SJSA1 (cell line): ENCODE measurements at regions not wholly inside any gene's neighbourhood (a gene's known extent, or its start where the extent isn't known, plus 50 kb on each side); places are given as distances from the start of the nearest gene placed in this dataset.
"Not testable (repeated sequence)": the region's sequence is repeated elsewhere in the genome, so short reads cannot be mapped to it uniquely, and the experiment has no call there.

Experiments
- DNase-seq, 2 experiments: peaks; one replicate each; pipeline ENCODE4 v3.0.0-alpha.2; 2015 to 2020; ENCODE audit warnings: low spot score in 2 of 2, low read depth in 1 of 2
- H3K27ac ChIP-seq: fragments of 250-450 bp; sonication (Bioruptor Pico); 2 replicates; pipeline ENCODE4 v1.5.1; 2020; ENCODE audit warnings: mild to moderate bottlenecking, moderate library complexity
- H3K27me3 ChIP-seq: fragments of 250-450 bp; sonication (Bioruptor Pico); replicated peaks from 2 replicates; pipeline ENCODE4 v1.5.1; 2020; ENCODE audit warnings: mild to moderate bottlenecking, moderate library complexity
- H3K36me3 ChIP-seq: fragments of 250-450 bp; sonication (Bioruptor Pico); 2 replicates; pipeline ENCODE4 v1.5.1; 2020; ENCODE audit warnings: mild to moderate bottlenecking
- H3K4me1 ChIP-seq: fragments of 250-450 bp; sonication (Bioruptor Pico); replicated peaks from 2 replicates; pipeline ENCODE4 v1.6.1; 2021; ENCODE audit warnings: mild to moderate bottlenecking
- H3K4me3 ChIP-seq: fragments of 250-450 bp; sonication (Bioruptor Pico); 2 replicates; pipeline ENCODE4 v1.5.1; 2020; ENCODE audit warnings: mild to moderate bottlenecking
- H3K9me3 ChIP-seq: fragments of 250-450 bp; sonication (Bioruptor Pico); replicated peaks from 2 replicates; pipeline ENCODE4 v1.5.1; 2020; ENCODE audit warnings: mild to moderate bottlenecking

DNA sequence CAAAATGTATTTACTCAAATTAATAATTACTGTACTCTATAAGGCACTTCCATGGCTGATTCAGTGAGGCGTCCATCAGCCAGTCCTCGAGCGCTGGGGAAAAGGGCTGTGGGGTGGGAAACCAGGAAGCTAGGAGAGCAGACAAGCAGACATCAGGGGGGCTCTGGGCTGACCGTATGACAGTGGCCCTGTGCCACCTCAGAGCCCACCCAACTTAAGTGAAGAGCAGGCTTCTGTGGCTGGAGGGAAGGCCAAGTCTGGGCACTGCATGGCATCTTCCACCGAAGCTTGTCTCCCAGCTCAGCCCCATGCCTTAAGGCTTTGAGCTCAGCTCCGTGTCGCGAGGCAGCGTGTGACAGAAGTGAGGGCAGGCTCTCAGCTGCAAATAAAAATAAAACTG lies 464.5 kb upstream of the ZMIZ1 start:
- Histone ChIP-seq H3K36me3 (no peaks in the 10 kb centered on the region), H3K4me1 (no peaks in the 10 kb centered on the region), H3K9me3 (no peaks in the 10 kb centered on the region), H3K4me3 (no peak overlapping the region), H3K27ac (no peak overlapping the region), H3K27me3 (no peaks in the 10 kb centered on the region)
- DNase-seq = no peak

DNA sequence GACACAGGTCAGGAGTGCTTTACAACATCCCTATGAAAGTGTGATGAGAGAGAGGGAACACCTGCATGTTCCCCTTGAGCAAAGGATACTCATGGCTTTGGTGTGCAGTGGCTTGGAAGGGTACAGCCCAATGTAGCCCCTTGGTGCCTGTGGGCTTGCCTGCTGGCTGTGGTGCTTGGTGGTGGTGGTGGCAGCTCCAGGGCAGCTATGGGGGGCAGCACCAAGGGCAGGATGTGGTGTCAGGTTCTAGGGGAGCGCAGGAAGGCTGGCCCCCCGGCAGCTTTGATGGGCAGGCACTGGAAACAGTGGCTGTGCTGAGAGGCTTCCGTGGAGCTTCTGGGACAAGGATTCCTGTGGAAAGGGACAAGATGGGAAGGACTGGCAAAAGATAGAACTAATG lies 464.0 kb upstream of the ZMIZ1 start:
- Histone ChIP-seq H3K9me3 (no peaks in the 10 kb centered on the region), H3K27ac (no peak overlapping the region), H3K4me1 (no peaks in the 10 kb centered on the region), H3K36me3 (no peaks in the 10 kb centered on the region), H3K4me3 (no peak overlapping the region), H3K27me3 (no peaks in the 10 kb centered on the region)
- DNase-seq = no peak

- Histone ChIP-seq H3K9me3 (peaks cover 4% of the 10 kb centered on the region; the same call in 1 of the 2 replicates), H3K27me3 (no peaks in the 10 kb centered on the region), H3K36me3 (no peaks in the 10 kb centered on the region), H3K27ac (no peak overlapping the region), H3K4me3 (no peak overlapping the region), H3K4me1 (no peaks in the 10 kb centered on the region; the same call in 1 of the 2 replicates)
- DNase-seq = no peak
Measured at GRCh38 chr10:78605800-78606350, 462.9 kb upstream of the ZMIZ1 start.

- not testable (repeated sequence) for H3K27me3 ChIP-seq, H3K9me3 ChIP-seq, DNase-seq, H3K36me3 ChIP-seq, H3K4me1 ChIP-seq, H3K27ac ChIP-seq, H3K4me3 ChIP-seq
Measured at GRCh38 chr10:78606766-78607165, 462.0 kb upstream of the ZMIZ1 start.

GRCh38 chr10:78609976-78610375 lies 458.8 kb upstream of the ZMIZ1 start:
- DNase-seq = no peak
- Histone ChIP-seq H3K36me3 (no peaks in the 10 kb centered on the region), H3K4me3 (no peak overlapping the region), H3K27ac (no peak overlapping the region), H3K4me1 (peaks cover 6% of the 10 kb centered on the region; the same call in 1 of the 2 replicates), H3K9me3 (peaks cover 4% of the 10 kb centered on the region; the same call in 1 of the 2 replicates), H3K27me3 (no peaks in the 10 kb centered on the region)

DNA sequence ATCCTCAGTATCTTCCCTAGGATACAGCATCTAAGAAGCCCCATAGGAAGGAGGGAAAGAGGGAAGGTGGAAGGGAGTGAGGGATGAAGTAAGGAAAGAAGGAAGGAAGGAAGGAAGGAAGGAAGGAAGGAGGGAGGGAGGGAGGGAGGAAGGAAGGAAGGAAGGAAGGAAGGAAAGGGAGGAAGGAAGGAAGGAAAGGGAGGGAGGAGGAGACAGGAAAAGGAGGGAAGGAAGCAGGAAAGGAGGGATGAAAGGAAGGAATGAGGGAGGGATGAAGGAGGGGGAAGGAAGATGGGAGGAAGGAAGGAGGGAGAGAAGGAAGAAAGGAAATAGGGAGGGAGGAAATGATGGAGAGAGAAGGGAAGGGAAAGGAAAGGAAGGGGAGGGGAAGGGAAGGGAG lies 455.6 kb upstream of the ZMIZ1 start:
- no peak overlapping the region for H3K27ac ChIP-seq
- DNase-seq = no peak
- H3K27me3 ChIP-seq = no peaks in the 10 kb centered on the region
- H3K4me3 ChIP-seq = no peak overlapping the region
- no peaks in the 10 kb centered on the region for H3K36me3 ChIP-seq
- H3K4me1 ChIP-seq = peaks cover 6% of the 10 kb centered on the region; the same call in 1 of the 2 replicates
- peaks cover 4% of the 10 kb centered on the region; the same call in 1 of the 2 replicates for H3K9me3 ChIP-seq

- no peak overlapping the region for H3K27ac ChIP-seq
- H3K4me3 ChIP-seq = no peak overlapping the region
- peaks cover 6% of the 10 kb centered on the region; the same call in 1 of the 2 replicates for H3K4me1 ChIP-seq
- H3K9me3 ChIP-seq = peaks cover 4% of the 10 kb centered on the region; the same call in 1 of the 2 replicates
- H3K27me3 ChIP-seq = no peaks in the 10 kb centered on the region
- no peak for DNase-seq
- no peaks in the 10 kb centered on the region for H3K36me3 ChIP-seq
Measured at GRCh38 chr10:78614267-78614666, 454.5 kb upstream of the ZMIZ1 start.

- Histone ChIP-seq H3K36me3 (no peaks in the 10 kb centered on the region), H3K27me3 (no peaks in the 10 kb centered on the region), H3K4me3 (no peak overlapping the region), H3K27ac (no peak overlapping the region), H3K9me3 (peaks cover 4% of the 10 kb centered on the region; the same call in 1 of the 2 replicates), H3K4me1 (peaks cover 6% of the 10 kb centered on the region; the same call in 1 of the 2 replicates)
- no peak for DNase-seq
Measured at GRCh38 chr10:78614744-78615143, 454.0 kb upstream of the ZMIZ1 start.

- no peak for DNase-seq
Measured at GRCh38 chr10:78616125-78616695, 452.6 kb upstream of the ZMIZ1 start.

GRCh38 chr10:78617115-78617514 lies 451.7 kb upstream of the ZMIZ1 start:
- Histone ChIP-seq H3K36me3 (no peaks in the 10 kb centered on the region), H3K9me3 (no peaks in the 10 kb centered on the region; the same call in 1 of the 2 replicates), H3K4me1 (peaks cover 10% of the 10 kb centered on the region), H3K4me3 (no peak overlapping the region), H3K27me3 (no peaks in the 10 kb centered on the region), H3K27ac (no peak overlapping the region)
- no peak for DNase-seq

More at GRCh38 chr10:78616125-78616695, 452.6 kb upstream of the ZMIZ1 start:
- H3K36me3 ChIP-seq = no peaks in the 10 kb centered on the region
- no peaks in the 10 kb centered on the region for H3K27me3 ChIP-seq
- no peaks in the 10 kb centered on the region; the same call in 1 of the 2 replicates for H3K9me3 ChIP-seq
- H3K27ac ChIP-seq = no peak overlapping the region
- no peak overlapping the region for H3K4me3 ChIP-seq
- H3K4me1 ChIP-seq = peaks cover 12% of the 10 kb centered on the region

DNA sequence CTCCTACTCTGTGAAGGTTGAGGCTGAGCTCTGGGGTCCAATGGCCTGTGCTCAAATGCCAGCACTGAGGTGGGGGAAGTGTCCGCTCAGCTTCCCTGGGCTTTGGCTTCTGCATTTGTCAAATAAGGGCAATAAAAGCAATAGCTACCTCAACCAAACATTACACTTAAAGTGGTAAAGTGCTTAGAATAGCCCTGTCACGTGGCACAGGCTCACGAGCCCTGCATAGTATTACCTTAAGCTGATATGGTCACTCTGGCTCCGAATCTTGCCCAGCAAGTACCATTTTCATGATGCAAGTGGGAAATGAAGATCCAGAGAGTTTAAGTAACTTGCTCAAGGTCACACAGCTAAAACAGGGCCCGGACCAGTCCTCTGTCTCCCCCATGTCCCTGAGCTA lies 451.1 kb upstream of the ZMIZ1 start:
- Histone ChIP-seq H3K9me3 (no peaks in the 10 kb centered on the region; the same call in 1 of the 2 replicates), H3K4me3 (no peak overlapping the region), H3K4me1 (peaks cover 10% of the 10 kb centered on the region), H3K36me3 (no peaks in the 10 kb centered on the region), H3K27ac (no peak overlapping the region), H3K27me3 (no peaks in the 10 kb centered on the region)
- DNase-seq = no peak

DNA sequence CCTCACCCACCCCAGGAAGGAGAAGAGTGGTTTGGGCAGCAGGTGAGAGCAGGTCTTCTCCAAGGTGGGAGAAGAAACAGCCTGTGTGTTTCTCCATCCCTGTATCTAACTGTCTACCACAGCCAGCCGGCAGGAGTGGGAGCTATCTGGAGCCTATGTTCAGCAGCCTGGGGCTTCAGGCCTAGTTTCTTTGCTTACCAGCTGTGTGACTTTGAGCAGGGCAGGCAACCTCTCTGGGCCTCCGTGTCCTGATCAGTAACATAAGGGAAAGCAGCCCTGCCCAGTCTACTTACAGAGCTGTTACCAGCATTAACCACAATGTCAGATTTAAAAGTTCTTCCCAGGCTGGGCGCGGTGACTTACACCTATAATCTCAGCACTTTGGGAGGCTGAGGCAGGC lies 450.7 kb upstream of the ZMIZ1 start:
- Histone ChIP-seq H3K4me3 (no peak overlapping the region), H3K27ac (no peak overlapping the region), H3K4me1 (peaks cover 10% of the 10 kb centered on the region), H3K36me3 (no peaks in the 10 kb centered on the region), H3K9me3 (no peaks in the 10 kb centered on the region; the same call in 1 of the 2 replicates), H3K27me3 (no peaks in the 10 kb centered on the region)
- no peak for DNase-seq

- Histone ChIP-seq H3K4me3 (no peak overlapping the region), H3K27me3 (no peaks in the 10 kb centered on the region), H3K9me3 (no peaks in the 10 kb centered on the region; the same call in 1 of the 2 replicates), H3K36me3 (no peaks in the 10 kb centered on the region), H3K27ac (no peak overlapping the region), H3K4me1 (peaks cover 22% of the 10 kb centered on the region)
- DNase-seq = no peak
Measured at GRCh38 chr10:78619115-78619851, 449.5 kb upstream of the ZMIZ1 start.

GRCh38 chr10:78619896-78620295 lies 448.9 kb upstream of the ZMIZ1 start:
- H3K4me1 ChIP-seq = peaks cover 27% of the 10 kb centered on the region

More at GRCh38 chr10:78619896-78620295, 448.9 kb upstream of the ZMIZ1 start:
- no peak overlapping the region for H3K27ac ChIP-seq
- no peak for DNase-seq
- no peaks in the 10 kb centered on the region for H3K27me3 ChIP-seq
- H3K4me3 ChIP-seq = no peak overlapping the region
- H3K36me3 ChIP-seq = no peaks in the 10 kb centered on the region
- no peaks in the 10 kb centered on the region; the same call in 1 of the 2 replicates for H3K9me3 ChIP-seq
